Subcutaneous abdominal adipose tissue (tissue), 5 donors: ENCODE measurements at regions not wholly inside any gene's neighbourhood (a gene's known extent, or its start where the extent isn't known, plus 50 kb on each side); places are given as distances from the start of the nearest gene placed in this dataset.

Source experiments
- H3K27ac ChIP-seq: one replicate; pipeline ENCODE4 v1.7.0; 2013; ENCODE audit warnings: low read depth, mild to moderate bottlenecking, inconsistent platforms, low read length, moderate library complexity
- H3K27me3 ChIP-seq, 5 donors: one replicate each; pipeline ENCODE4 v1.7.0; 2013; ENCODE audit warnings: low read length in 5 of 5, inconsistent platforms in 1 of 5; ENCODE audit not compliant: control insufficient read depth in 5 of 5, insufficient read depth in 4 of 5
- H3K36me3 ChIP-seq, 5 donors: one replicate each; pipeline ENCODE4 v1.7.0; 2013; ENCODE audit warnings: low read length in 5 of 5; ENCODE audit not compliant: control insufficient read depth in 5 of 5, insufficient read depth in 5 of 5
- H3K4me1 ChIP-seq, 5 donors: one replicate each; pipeline ENCODE4 v1.7.0; 2013; ENCODE audit warnings: low read length in 5 of 5, mild to moderate bottlenecking in 3 of 5, moderate library complexity in 1 of 5; ENCODE audit not compliant: control insufficient read depth in 5 of 5, insufficient read depth in 5 of 5
- H3K4me3 ChIP-seq, 5 donors: one replicate each; pipeline ENCODE4 v1.7.0; 2013; ENCODE audit warnings: low read length in 5 of 5, low read depth in 1 of 5
- H3K9ac ChIP-seq, 5 donors: one replicate each; pipeline ENCODE4 v1.7.0; 2013; ENCODE audit warnings: low read length in 5 of 5, mild to moderate bottlenecking in 4 of 5, moderate library complexity in 3 of 5
- H3K9me3 ChIP-seq, 5 donors: one replicate each; pipeline ENCODE4 v1.7.0; 2013; ENCODE audit warnings: low read length in 5 of 5; ENCODE audit not compliant: control insufficient read depth in 5 of 5
- donor health status: healthy.
- donor health status: healthy.
- donor health status: healthy.
- donor health status: healthy.
- donor health status: healthy.

- Histone ChIP-seq H3K27ac (no peak overlapping the region), H3K36me3 (no peaks in the 10 kb centered on the region), H3K4me3 (no peak overlapping the region), H3K4me1 (no peaks in the 10 kb centered on the region), H3K9me3 (peaks cover 0 to 10% (median 6%) of the 10 kb centered on the region in 5 donors), H3K9ac (no peak overlapping the region), H3K27me3 (no peaks in the 10 kb centered on the region)
Observed at GRCh38 chr15:94066046-94066445, 165.3 kb upstream of the MCTP2 start.

- no peak overlapping the region for H3K4me3 ChIP-seq
- no peak overlapping the region for H3K9ac ChIP-seq
- H3K4me1 ChIP-seq, result no peaks in the 10 kb centered on the region
- peaks cover 0 to 10% (median 6%) of the 10 kb centered on the region in 5 donors for H3K9me3 ChIP-seq
- H3K27me3 ChIP-seq, result no peaks in the 10 kb centered on the region
- no peaks in the 10 kb centered on the region for H3K36me3 ChIP-seq
- no peak overlapping the region for H3K27ac ChIP-seq
Observed at GRCh38 chr15:94064676-94065313, 166.6 kb upstream of the MCTP2 start.

GRCh38 chr15:94061041-94061440, 170.3 kb upstream of the MCTP2 start:
- H3K9me3 ChIP-seq, result no peaks in the 10 kb centered on the region
- H3K27me3 ChIP-seq, result no peaks in the 10 kb centered on the region
- H3K4me3 ChIP-seq, result no peak overlapping the region
- H3K4me1 ChIP-seq, result no peaks in the 10 kb centered on the region
- H3K27ac ChIP-seq, result no peak overlapping the region
- H3K36me3 ChIP-seq, result no peaks in the 10 kb centered on the region
- no peak overlapping the region for H3K9ac ChIP-seq

GRCh38 chr15:94059013-94059587, 172.3 kb upstream of the MCTP2 start:
- Histone ChIP-seq H3K9me3 (no peaks in the 10 kb centered on the region), H3K36me3 (no peaks in the 10 kb centered on the region), H3K27me3 (no peaks in the 10 kb centered on the region), H3K27ac (no peak overlapping the region), H3K9ac (no peak overlapping the region), H3K4me3 (no peak overlapping the region), H3K4me1 (peaks cover 0 to 4% (median 0%) of the 10 kb centered on the region in 5 donors)

- Histone ChIP-seq H3K4me3 (no peak overlapping the region), H3K36me3 (no peaks in the 10 kb centered on the region), H3K9ac (no peak overlapping the region), H3K4me1 (peaks cover 0 to 6% (median 0%) of the 10 kb centered on the region in 5 donors), H3K9me3 (no peaks in the 10 kb centered on the region), H3K27ac (no peak overlapping the region), H3K27me3 (no peaks in the 10 kb centered on the region)
Observed at GRCh38 chr15:94057305-94057704, 174.1 kb upstream of the MCTP2 start.

GRCh38 chr15:94056314-94056713, 175.0 kb upstream of the MCTP2 start:
- Histone ChIP-seq H3K36me3 (no peaks in the 10 kb centered on the region), H3K27me3 (no peaks in the 10 kb centered on the region), H3K4me3 (no peak overlapping the region), H3K9me3 (no peaks in the 10 kb centered on the region), H3K27ac (no peak overlapping the region), H3K4me1 (peaks cover 0 to 6% (median 0%) of the 10 kb centered on the region in 5 donors), H3K9ac (no peak overlapping the region)

GRCh38 chr15:94053626-94054025, 177.7 kb upstream of the MCTP2 start:
- Histone ChIP-seq H3K9ac (no peak overlapping the region), H3K4me3 (no peak overlapping the region), H3K4me1 (peaks cover 0 to 6% (median 0%) of the 10 kb centered on the region in 5 donors), H3K9me3 (no peaks in the 10 kb centered on the region), H3K27ac (no peak overlapping the region), H3K27me3 (no peaks in the 10 kb centered on the region), H3K36me3 (no peaks in the 10 kb centered on the region)

GRCh38 chr15:94052711-94053110, 178.7 kb upstream of the MCTP2 start:
- Histone ChIP-seq H3K9me3 (no peaks in the 10 kb centered on the region), H3K4me3 (no peak overlapping the region), H3K27me3 (no peaks in the 10 kb centered on the region), H3K27ac (no peak overlapping the region), H3K9ac (no peak overlapping the region), H3K36me3 (no peaks in the 10 kb centered on the region), H3K4me1 (peaks cover 0 to 6% (median 0%) of the 10 kb centered on the region in 5 donors)

- Histone ChIP-seq H3K27ac (no peak overlapping the region), H3K9ac (no peak overlapping the region), H3K9me3 (peaks cover 0 to 2% (median 0%) of the 10 kb centered on the region in 5 donors), H3K27me3 (no peaks in the 10 kb centered on the region), H3K4me3 (no peak overlapping the region), H3K36me3 (no peaks in the 10 kb centered on the region), H3K4me1 (no peaks in the 10 kb centered on the region)
Observed at GRCh38 chr15:94047566-94047965, 183.8 kb upstream of the MCTP2 start.

- no peaks in the 10 kb centered on the region for H3K27me3 ChIP-seq
- H3K27ac ChIP-seq, result no peak overlapping the region
- no peaks in the 10 kb centered on the region for H3K36me3 ChIP-seq
- no peak overlapping the region for H3K9ac ChIP-seq
- H3K4me1 ChIP-seq, result no peaks in the 10 kb centered on the region
- peaks cover 0 to 2% (median 0%) of the 10 kb centered on the region in 5 donors for H3K9me3 ChIP-seq
- no peak overlapping the region for H3K4me3 ChIP-seq
Observed at GRCh38 chr15:94042180-94042928, 189.0 kb upstream of the MCTP2 start.
